ENCODE measurements at regions not wholly inside any gene's neighbourhood (a gene's known extent, or its start where the extent isn't known, plus 50 kb on each side); places are given as distances from the start of the nearest gene placed in this dataset.

GRCh38 chr11:97912629-97913028 lies 1108.1 kb upstream of the CNTN5 start:
- TF ChIP-seq POLR2AphosphoS5 (IDR thresholded peaks at IDR 0.05; ENCODE audit: low read length) (no peak), FOS (IDR thresholded peaks at IDR 0.05; ENCODE audit: borderline replicate concordance, extremely low read depth, insufficient read length) (no peak), EZH2 (IDR thresholded peaks at IDR 0.05; ENCODE audit: borderline replicate concordance, control insufficient read depth, low read depth, low read length) (no peak), CHD2 (IDR thresholded peaks at IDR 0.05; ENCODE audit: borderline replicate concordance, low read depth, low read length) (no peak), YY1 (IDR thresholded peaks at IDR 0.05; ENCODE audit: low read depth, low read length) (no peak), GABPA (IDR thresholded peaks at IDR 0.05; ENCODE audit: low read depth) (no peak), CTCF (IDR thresholded peaks at IDR 0.05 in 2 of 3, conservative IDR thresholded peaks at IDR 0.05 in 1 of 3; ENCODE audit: control insufficient read depth in 2 of 3, extremely low read depth in 1 of 3, insufficient read depth in 1 of 3, low read depth in 3 of 3, low read length in 3 of 3) (no peak), ETV6 (conservative IDR thresholded peaks at IDR 0.05 in 1 of 2, IDR thresholded peaks at IDR 0.05 in 1 of 2; ENCODE audit: borderline replicate concordance in 1 of 2, low read depth in 1 of 2) (no peak), NR2C1 (IDR thresholded peaks at IDR 0.05) (no peak), SP1 (IDR thresholded peaks at IDR 0.05; ENCODE audit: low read depth, low read length) (no peak), POLR2A (IDR thresholded peaks at IDR 0.05; ENCODE audit: low read depth, low read length) (no peak)

Measured in GM12878 (cell line).